GM21515 (cell line): ENCODE measurements at regions not wholly inside any gene's neighbourhood (a gene's known extent, or its start where the extent isn't known, plus 50 kb on each side); places are given as distances from the start of the nearest gene placed in this dataset.
A peak's percentile ranks its signal among the peaks of the same experiment; 100 is the strongest.

Experiments used
- ATAC-seq: cut with Tn5 transposase; IDR thresholded peaks from one replicate; pipeline ENCODE4 v1.9.1; 2021; ENCODE audit not compliant: unreplicated experiment

DNA sequence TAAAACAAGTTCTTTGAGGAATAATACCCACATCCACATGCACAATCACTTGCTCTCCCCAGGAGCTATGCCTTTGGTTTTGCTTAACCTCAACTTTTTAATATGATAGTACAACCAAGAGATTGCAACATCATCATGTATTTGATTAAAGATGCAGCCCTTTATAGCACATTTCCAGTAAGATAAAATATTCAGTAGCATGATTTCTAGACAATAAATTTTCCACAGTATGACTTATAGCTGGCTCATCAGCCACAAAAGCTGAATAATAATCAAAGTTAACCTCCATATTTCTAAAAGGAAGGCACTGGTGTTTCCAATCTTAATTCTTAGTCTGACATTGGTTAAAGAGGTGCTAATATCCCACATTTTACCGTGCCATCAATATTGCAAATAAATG lies 622.5 kb downstream of the TBL1XR1 start:
- ATAC-seq = no peak

DNA sequence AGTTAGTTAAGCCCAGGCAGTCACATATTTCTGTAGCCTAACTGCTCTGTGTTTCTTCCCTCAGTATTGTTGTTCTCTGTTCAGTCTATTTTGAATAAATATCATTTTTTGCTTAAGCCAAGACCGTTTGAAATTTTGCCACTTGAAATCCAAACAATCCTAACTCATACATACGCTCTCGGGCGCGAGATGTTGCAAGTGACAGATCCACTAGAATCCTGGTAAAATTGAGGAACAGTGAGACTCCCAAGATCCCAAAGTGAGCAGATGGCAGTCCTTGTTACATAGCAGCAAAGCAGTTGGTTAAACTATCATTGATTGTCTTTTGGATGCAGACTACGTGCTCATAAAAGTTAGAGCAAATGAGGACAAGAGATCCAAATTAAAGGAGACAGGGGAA lies 625.4 kb downstream of the TBL1XR1 start:
- ATAC-seq = no peak

DNA sequence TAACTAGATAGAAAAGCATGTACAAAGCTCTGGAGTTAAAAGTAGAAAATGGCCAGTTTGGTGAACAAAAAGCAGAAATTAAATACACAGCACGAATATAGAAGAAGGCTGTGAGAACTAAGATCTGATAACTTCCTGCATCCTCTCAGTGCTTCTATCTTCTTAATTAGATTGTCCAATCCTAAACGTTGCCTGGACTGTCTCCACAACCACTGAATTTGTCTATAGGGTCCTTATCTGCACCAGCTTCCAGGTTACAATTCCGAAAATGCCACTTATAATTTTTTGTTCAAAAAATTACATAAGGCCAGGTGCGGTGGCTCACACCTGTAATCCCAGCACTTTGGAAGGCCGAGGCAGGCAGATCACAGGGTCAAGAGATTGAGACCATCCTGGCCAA lies 626.3 kb downstream of the TBL1XR1 start:
- ATAC-seq = no peak

DNA sequence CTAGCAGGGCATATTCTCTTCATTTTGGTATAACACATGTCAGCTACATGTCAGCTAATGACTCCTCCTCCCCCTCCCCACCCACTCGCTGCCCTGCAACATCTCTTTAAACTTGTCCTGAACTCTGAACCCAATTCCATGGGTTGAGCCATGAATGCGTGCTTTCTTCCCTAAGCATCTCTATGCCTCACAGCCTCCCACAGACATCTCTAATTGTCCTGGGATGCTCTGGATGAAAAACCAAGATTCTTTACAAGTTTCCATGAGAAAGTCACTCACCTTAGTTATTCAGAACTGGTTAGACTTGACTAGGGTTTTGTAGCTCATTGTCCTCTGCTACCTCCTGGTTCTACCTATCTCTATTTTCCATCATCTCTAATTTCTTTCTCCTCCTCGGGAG lies 629.1 kb downstream of the TBL1XR1 start:
- ATAC-seq = no peak

DNA sequence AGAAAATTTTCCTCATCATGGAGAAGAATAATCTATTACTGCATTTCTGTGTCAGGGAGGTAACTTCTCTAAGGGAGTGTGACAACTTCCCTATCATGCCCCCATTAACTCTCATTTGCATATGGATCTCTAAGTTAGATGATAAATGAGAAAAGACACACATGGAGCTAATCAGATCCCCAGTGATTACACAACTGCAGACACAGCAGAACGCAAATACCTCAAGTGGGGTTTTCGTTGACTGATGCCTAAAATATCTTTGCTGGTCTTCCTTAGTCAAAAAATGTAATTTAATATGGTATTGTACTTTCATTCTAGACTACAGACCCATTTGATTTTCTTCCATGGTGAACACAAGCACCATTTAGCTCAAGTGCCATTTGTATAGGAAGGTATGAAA lies 630.5 kb downstream of the TBL1XR1 start:
- no peak for ATAC-seq

DNA sequence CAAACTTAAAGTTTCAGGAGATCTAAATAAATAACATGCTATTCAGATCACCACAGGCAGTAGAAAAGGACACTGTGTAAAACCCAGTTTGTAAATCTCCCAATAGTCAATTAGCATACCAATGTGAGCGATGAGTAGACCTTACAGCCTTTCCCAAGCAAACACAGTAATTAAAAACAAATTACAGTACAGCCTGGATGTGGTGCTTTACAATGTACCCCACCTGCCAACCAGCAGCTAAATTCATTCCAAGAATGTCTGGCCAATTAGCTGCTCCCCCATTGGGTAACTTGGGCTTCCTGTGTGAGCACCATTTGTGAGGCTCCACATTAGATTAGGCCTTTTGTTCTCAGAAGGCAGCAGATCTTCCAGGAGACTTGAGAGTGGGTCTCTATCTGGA lies 635.0 kb downstream of the TBL1XR1 start:
- ATAC-seq = no peak

DNA sequence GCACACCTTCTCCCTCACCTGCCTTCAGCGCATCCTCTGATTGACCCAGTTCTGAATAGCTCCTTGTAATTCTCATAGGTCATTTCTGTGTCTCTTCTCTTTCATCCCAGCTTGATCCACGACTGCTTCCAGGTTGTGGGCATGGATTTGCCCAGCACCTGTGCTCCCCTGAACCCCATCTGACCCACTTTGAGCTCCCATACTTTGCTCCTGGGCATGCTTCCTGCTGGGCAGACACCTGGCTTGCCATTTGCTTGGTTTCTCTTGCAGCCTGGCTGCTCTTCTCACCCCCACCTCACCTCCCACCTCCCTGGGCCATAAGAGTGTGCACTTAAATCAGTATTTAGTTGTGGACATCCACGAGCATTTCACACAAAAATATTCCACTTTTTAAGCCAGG lies 635.5 kb downstream of the TBL1XR1 start:
- no peak for ATAC-seq

DNA sequence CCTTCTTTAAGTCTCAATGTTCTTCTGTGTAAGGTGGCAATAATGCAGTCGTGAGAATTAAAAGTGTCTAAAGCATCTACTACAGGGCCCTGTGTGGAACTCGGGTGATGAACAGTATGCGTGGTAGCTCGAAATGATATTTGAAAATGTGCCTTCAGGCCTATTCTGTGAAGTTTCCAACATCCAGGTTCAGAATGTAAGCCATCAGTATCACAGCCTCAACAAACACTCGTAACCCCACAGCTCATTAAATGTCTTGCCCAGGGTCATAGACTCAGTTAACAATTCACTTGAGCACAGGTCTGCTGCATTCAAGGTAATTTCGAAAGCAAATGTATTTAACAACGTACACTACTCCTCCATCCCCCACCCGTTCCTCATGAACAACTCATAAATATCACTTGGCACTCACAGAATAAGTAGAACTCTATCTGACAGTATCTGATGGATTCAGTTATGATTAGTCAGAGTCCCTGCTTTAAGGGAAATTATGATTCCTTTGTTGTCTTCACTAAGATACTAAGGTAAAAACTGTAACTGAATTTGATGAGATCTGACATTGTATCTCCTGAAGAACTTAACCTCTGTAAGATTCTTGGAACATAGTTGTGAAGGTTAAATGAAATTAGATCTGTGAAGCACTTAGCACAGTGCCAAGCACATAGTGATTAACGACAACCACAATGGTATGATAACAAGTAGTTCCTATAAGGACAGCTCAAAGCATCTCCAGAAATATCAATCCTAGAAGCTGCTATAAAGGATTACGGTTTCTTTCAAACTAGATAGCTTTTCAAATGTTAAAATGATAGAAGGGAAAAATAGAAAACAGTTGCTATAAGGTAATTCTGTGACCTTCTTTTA lies 642.3 kb downstream of the TBL1XR1 start:
- ATAC-seq = no peak

DNA sequence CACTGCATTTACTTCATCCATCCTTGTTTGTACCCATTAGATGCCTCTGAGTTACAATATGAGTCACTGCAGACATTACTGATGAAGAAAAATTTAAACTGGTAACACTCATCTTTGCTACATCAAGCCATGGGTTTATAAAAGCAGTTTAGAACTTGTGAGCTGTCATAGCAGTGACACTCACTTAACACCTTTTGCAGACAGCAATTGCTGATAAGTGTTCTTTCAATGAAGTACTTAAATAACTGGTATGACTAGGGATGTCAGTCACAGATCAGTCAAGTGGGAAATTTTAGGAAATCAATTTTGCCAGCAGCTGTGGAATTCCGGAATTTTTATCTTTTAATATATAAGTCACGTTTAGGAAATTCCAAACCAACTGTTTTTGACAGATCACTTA lies 643.0 kb downstream of the TBL1XR1 start:
- no peak for ATAC-seq

DNA sequence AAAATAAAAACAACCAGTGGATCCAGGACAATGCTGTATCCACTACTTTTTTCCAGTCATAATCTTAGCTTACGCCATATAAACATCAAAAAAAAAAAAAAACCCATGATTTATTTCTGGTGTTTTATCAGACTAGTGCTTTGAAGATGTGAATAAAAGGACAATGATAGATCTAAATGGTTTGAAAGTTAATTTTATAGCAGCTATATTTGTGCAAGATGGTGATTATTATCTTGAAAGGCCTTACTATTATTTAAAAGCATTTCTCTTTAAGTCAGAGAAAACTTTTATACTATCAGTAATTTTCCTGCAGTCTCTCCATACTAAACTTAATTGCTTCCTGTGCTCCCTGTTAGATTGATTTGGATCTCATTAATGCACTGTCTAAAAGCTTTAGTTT lies 670.3 kb downstream of the TBL1XR1 start:
- no peak for ATAC-seq

DNA sequence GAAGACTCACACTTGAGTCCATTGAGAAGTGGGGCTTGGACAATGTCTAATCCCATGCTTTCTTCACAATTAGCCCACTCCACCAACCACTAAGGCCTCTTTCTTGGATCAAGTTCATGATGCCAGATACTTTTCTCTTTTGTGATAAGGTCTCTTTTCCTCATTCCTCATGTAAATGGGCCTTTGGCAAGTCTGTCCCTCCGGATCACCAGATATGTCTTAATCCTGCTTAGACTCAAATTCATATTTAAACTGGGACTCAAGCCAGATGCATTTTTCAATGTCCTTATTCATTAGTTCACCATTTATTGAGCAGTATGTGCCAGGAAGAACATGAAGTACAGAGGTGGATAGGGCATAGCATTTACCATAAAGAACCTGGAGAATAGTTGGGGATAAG lies 671.1 kb downstream of the TBL1XR1 start:
- ATAC-seq = no peak

DNA sequence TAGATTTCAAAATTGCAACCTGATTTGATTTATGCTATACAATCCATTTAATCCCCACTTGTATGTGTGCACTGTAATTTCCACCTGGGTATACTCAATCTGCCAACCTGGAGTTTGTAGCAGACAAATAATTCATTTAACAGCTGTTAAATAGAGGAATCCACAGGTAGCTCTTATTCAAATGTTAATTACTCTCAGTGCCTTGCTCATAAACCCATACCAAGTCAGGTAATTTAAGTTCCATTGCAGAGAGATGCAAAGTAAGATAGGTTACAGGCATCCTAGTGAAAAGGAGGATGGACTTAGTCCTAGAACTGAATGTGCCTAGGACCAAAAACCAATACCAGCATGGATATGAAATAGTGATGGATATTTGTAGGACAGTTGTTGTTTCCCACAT lies 674.2 kb downstream of the TBL1XR1 start:
- no peak for ATAC-seq

DNA sequence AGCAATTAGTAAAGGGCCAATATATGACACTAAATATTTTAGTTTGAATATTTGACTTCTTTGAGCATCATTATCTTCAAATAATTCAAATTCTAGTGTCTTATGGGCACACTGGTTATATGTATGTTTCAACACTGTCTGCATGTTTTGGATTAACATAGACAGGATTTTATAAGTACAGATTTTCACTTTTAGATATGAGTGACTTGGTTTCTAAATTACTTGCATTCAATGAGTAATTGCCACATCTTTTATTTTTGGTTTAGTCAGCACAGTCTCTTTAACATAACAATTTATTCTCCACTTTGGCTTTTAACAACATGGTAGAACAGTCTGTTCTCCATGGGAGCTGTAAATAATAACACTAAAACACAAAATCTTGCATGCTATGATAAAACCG lies 674.8 kb downstream of the TBL1XR1 start:
- ATAC-seq = no peak

DNA sequence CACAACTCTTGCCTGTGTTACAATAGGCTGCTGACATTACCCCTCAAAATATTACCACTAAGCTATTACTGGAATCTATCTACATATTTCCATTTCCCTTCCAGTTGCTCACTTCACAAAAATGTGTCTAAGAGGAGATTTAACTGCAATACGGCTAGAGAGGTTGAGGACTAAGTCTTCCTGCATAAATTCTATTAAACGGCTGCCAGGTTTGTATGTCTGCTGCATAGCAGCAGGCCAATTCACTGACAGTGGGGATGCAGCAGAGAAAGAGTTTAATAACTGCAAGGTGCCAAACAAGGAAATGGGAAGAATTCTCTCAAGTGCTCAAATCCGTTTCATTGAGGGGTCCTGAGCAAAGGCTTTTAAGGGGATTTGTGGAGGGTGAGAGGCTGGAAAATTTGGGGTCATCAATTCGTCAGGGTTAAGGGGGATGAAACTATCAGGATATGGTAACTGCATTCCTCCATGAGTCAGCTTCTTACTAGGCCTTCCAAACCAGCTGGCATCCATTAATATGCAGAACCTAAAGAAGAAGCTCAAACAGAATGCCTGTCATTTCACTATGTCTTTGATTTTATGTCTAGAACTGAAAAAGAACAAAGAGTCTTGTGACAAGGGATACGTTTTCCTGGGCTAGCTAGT lies 675.6 kb downstream of the TBL1XR1 start:
- ATAC-seq = no peak

DNA sequence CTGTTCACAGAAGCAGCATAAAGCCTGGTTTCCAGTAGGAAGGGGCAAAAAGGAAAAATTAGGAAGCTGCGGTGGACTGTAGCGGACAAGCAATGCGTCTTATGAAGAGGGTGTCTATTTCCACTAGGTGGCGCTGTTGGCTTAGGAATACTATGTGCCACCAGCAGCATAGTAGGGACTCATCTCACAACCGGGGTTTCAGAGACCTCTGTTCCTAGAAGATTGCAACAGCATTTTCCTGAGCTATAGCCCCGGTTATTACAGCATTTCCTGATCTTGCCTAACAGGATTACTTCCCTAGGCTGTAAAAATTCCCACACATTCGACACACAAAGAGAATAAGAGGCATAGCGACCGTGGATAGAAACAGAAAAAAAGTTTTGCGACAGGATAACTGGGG lies 683.0 kb downstream of the TBL1XR1 start:
- no peak for ATAC-seq

DNA sequence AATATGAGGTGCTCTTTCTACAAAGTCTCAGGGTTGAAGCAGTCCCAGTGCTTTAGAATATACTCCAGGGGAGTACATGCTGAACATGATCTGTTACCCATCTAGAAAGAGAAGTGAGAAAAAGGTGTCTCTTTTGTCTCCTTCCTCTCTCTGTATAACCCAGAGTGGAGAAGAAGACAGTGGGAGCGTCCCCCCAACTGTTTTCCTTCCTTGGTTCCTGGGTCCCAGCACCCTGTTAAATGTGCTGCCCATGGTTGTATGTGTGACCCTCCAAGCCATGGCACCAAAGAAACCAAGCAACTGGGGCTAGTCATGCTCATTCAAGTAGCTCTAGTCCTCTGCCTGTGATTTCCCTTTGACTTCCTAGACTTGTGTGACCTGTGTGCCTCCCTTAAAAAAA lies 683.7 kb downstream of the TBL1XR1 start:
- no peak for ATAC-seq

DNA sequence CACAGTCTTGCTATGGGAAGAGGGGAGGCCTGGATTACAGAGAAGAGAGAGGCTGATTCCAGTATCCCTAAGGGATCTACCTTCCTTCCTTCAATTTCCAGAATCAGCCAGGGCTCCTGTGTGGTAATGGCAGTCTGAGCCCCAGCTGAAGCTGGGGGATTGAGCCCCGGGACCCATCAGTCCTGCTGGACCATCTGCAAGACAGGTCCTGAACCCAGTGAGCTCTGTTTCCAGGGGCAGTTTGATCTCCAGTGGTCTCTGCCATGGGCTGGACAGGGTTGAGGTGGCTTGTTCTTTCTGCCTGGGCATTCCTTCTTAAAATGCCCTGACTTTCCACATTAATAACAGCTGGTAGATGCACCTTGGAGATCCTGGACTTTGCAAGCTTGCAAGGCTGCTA lies 685.2 kb downstream of the TBL1XR1 start:
- no peak for ATAC-seq

DNA sequence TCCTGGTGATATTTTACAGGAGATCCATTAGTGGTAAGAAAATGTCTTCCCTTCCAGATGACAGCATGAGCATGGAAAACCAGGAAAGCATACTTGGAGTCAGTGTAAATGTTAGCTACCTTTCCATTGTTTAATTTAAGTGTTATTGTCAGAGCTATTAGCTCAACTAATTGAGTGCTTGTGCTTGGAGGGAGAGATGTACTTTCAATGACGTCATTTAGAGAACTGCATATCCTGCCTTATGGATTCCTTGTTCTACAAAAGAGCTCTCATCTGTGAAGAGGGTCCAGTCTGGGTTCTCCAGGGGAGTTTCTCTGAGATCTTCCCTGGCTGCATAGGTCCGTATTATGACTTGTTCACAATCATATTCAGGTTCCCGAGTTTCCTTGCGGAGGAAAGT lies 687.2 kb downstream of the TBL1XR1 start:
- no peak for ATAC-seq

DNA sequence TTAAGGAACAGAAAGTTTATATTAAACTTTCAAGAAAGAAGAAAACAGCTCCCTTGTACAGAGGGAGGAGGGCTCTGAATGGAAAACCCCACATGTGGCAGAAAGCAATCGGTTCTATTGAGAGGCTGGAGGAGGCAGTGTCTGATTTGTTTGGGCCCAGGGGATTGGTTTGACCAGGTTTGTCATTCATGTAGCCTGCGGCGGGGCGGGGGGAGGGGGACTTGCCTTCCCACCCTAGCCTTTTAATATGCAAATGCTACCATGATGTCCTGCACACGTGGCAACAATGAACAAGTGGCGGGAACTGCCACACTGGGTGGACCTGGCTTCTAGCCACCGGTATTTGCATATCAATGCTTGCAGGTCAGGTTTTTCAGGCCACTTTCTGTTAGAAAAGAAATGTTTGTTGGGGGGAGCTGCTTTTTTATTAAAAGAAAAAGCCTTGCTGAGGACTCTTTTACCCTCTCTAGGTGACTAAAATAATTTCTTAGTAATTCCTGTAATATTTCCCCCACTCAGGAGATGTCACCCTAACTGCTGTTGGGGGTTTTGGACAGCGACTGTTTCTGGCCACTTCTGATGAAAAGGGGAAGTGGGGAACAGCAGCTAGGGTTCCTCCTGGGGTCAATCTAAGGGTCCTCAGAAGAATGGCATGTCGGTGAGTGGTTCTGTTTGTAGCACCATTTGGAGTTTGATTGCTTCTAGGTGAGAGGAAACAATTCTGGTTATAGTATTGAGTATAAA lies 691.2 kb downstream of the TBL1XR1 start:
- ATAC-seq = no peak

DNA sequence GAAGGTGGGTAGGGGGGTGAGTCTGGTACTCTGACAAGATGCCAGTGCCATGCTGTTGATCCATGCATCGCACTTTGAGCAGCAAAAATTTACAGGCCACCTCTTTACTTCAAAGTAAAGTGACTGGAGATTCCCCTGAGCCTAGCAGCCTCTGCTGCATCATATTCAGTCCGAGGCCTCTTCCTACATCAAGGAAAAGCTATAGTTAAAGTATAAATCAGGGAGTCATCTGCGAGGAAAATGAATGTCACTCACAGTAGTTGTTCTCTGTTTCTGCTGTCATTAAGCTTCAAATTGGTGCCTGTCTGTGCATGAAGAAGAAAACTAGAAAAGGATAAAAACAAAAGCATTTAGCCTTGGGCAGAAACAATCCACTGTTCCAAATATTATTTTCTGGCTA lies 706.2 kb downstream of the TBL1XR1 start:
- ATAC-seq = no peak

DNA sequence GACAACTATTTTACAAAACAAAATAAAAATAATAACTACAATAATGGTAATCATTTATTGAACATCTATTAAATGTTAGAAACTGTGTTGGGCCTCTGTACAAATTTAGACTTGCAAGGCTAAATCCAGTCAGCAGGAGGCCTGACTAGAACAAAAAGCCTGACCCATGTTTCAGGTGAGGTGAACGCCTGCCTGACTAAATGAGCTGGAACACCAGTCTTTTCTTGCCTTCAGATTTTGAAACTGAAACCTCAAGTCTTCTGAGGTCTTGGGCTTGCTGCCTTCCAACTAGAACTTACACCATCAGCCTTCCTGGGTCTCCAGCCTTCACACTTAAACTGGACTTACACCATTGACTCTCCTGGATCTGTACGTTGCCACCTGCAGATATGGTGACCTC lies 706.9 kb downstream of the TBL1XR1 start:
- peak; percentile 49 for ATAC-seq

DNA sequence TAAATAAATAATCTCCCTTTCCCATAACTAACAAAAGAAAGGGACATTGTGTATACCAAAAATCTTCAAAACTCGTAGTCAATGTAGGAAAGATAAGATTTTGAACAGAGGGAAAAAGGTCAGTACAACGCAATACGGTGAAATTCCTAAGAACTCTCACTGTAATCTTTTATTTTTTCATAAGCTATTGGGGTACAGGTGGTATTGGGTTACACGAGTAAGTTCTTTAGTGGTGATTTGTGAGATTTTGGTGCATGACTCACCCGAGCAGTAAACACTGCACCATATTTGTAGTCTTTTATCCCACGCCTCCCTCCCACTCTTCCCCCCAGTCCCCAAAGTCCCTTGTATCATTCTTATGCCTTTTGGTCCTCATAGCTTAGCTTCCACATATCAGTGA lies 718.0 kb downstream of the TBL1XR1 start:
- no peak for ATAC-seq
